Activated T-cell treated with anti-CD3 and anti-CD28 coated beads for 1 hour (primary cell): ENCODE measurements at regions not wholly inside any gene's neighbourhood (a gene's known extent, or its start where the extent isn't known, plus 50 kb on each side); places are given as distances from the start of the nearest gene placed in this dataset.
"Not testable (repeated sequence)": the region's sequence is repeated elsewhere in the genome, so short reads cannot be mapped to it uniquely, and the experiment has no call there.

Source experiments
- DNase-seq: peaks from one replicate; pipeline ENCODE4 v3.0.0-alpha.2; 2020; ENCODE audit warnings: low read depth

- no peak for DNase-seq
Observed at GRCh38 chr18:60319129-60319528, 53.4 kb downstream of the MC4R start.

- DNase-seq, result no peak
Observed at GRCh38 chr18:60311676-60312360, 60.8 kb downstream of the MC4R start.

- DNase-seq, result no peak
Observed at GRCh38 chr18:60295674-60296073, 76.9 kb downstream of the MC4R start.

GRCh38 chr18:60292186-60292585 is 80.4 kb downstream of the MC4R start:
- no peak for DNase-seq

- DNase-seq, result no peak
Observed at GRCh38 chr18:60279391-60279790, 93.2 kb downstream of the MC4R start.

- DNase-seq, result no peak
Observed at GRCh38 chr18:60277855-60278480, 94.6 kb downstream of the MC4R start.

- no peak for DNase-seq
Observed at GRCh38 chr18:60267391-60268058, 105.0 kb downstream of the MC4R start.

- DNase-seq, result no peak
Observed at GRCh38 chr18:60266558-60266957, 106.0 kb downstream of the MC4R start.

GRCh38 chr18:60259052-60259681 is 113.4 kb downstream of the MC4R start:
- no peak for DNase-seq

- DNase-seq, result no peak
Observed at GRCh38 chr18:60249388-60249787, 123.2 kb downstream of the MC4R start.

GRCh38 chr18:60248336-60249330 is 123.9 kb downstream of the MC4R start:
- DNase-seq, result no peak

- DNase-seq, result no peak
Observed at GRCh38 chr18:60247103-60247502, 125.5 kb downstream of the MC4R start.

GRCh38 chr18:60246606-60247005 is 126.0 kb downstream of the MC4R start:
- no peak for DNase-seq

- no peak for DNase-seq
Observed at GRCh38 chr18:60245096-60245495, 127.5 kb downstream of the MC4R start.

- DNase-seq, result not testable (repeated sequence)
Observed at GRCh38 chr18:60239024-60239710, 133.4 kb downstream of the MC4R start.

- no peak for DNase-seq
Observed at GRCh38 chr18:60235164-60235563, 137.4 kb downstream of the MC4R start.

- no peak for DNase-seq
Observed at GRCh38 chr18:60232541-60232940, 140.0 kb downstream of the MC4R start.

GRCh38 chr18:60228609-60229595 is 143.7 kb downstream of the MC4R start:
- no peak for DNase-seq

GRCh38 chr18:60215432-60215831 is 157.1 kb downstream of the MC4R start:
- DNase-seq, result no peak

GRCh38 chr18:60209042-60209441 is 163.5 kb downstream of the MC4R start:
- DNase-seq, result no peak
